SU-DHL-6 (cell line): ENCODE measurements at regions not wholly inside any gene's neighbourhood (a gene's known extent, or its start where the extent isn't known, plus 50 kb on each side); places are given as distances from the start of the nearest gene placed in this dataset.

ENCODE experiments used
- CTCF ChIP-seq: fragments of 200-600 bp; sonication (generic); IDR thresholded peaks from one replicate; pipeline ENCODE4 v1.5.1; 2017; ENCODE audit warnings: antibody characterized with exemption, mild to moderate bottlenecking, low read length, moderate library complexity; ENCODE audit not compliant: insufficient read depth, poor library complexity, severe bottlenecking
- EZH2phosphoT487 ChIP-seq: fragments of 200-600 bp; sonication (generic), shearing (Covaris generic); conservative IDR thresholded peaks from 2 replicates; pipeline ENCODE4 v1.6.1; 2018; ENCODE audit warnings: mild to moderate bottlenecking, antibody characterized with exemption, low read length, moderate library complexity, mixed read lengths

DNA sequence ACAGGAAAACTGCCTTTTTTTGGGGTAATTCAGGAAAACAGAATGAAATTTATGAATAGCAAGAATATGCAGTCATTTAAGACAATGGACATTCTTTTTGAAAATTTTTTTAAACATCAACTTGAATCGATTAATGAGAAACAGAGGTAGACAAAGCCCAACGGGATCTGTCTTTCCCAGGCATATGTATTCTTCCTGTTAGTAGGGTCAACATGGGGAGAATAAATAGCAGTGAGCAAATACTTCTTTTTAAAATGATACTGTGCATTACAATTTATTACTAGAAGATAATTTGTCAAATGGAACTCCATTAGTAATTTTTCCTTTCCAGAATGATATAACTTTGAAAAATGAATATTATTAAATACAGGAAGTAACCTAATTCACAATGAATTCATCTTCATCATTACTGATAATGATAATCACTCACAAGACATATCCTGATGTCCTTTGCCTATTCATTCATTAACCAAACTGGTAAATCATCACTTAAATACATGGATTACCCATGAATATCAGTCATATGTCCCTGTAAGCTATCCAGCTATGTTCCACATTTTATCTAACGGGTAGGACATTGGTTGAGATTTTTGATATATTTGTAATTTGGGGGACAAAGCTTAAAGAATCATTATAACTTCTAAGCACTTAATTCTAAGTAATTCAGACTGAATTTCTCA, 209.2 kb upstream of the CDIN1 start:
- no peak for TF ChIP-seq CTCF
- TF ChIP-seq EZH2phosphoT487 = no peak
